IPS DF 6.9 (cell line): ENCODE measurements at regions not wholly inside any gene's neighbourhood (a gene's known extent, or its start where the extent isn't known, plus 50 kb on each side); places are given as distances from the start of the nearest gene placed in this dataset.

Source experiments
- DNase-seq: peaks from one replicate; pipeline ENCODE4 v3.0.0-alpha.2; 2013; ENCODE audit warnings: low read depth, low spot score
- H3K27ac ChIP-seq: one replicate; pipeline ENCODE4 v1.5.1; 2013; ENCODE audit warnings: low read length, control low read depth
- H3K27me3 ChIP-seq: 2 replicates; pipeline ENCODE4 v1.6.1; 2013; ENCODE audit warnings: mild to moderate bottlenecking, low read length; ENCODE audit not compliant: control insufficient read depth, insufficient read depth
- H3K36me3 ChIP-seq: 2 replicates; pipeline ENCODE4 v1.6.1; 2013; ENCODE audit warnings: low read length; ENCODE audit not compliant: control insufficient read depth, insufficient read depth
- H3K4me1 ChIP-seq: 2 replicates; pipeline ENCODE4 v1.6.1; 2013; ENCODE audit warnings: low read length; ENCODE audit not compliant: control insufficient read depth, insufficient read depth
- H3K4me3 ChIP-seq: 2 replicates; pipeline ENCODE4 v1.5.1; 2013; ENCODE audit warnings: mild to moderate bottlenecking, low read length
- H3K9me3 ChIP-seq: 2 replicates; pipeline ENCODE4 v1.6.1; 2013; ENCODE audit warnings: low read length, inconsistent platforms; ENCODE audit not compliant: control insufficient read depth, insufficient read depth
- WGBS: extraction: QIAGEN DNeasy Blood & Tissue Kit; methylation state at CpG from one replicate; pipeline ENCODE4 v1.1.7; 2013; ENCODE audit warnings: mixed read lengths, missing lambda C conversion rate; ENCODE audit not compliant: insufficient read length, insufficient coverage; 5-methylcytosine and 5-hydroxymethylcytosine counted together

- WGBS: no CpG with 5 or more reads among the region's 2 CpGs
- no peak overlapping the region for H3K4me3 ChIP-seq
- no peaks in the 10 kb centered on the region for H3K9me3 ChIP-seq
- H3K4me1 ChIP-seq: no peaks in the 10 kb centered on the region
- no peaks in the 10 kb centered on the region for H3K27me3 ChIP-seq
- no peak for DNase-seq
- no peaks in the 10 kb centered on the region for H3K36me3 ChIP-seq
- H3K27ac ChIP-seq: no peak overlapping the region
These were observed 94.0 kb upstream of the HNRNPA3 start for GRCh38 chr2:177118636-177119035.

- Histone ChIP-seq H3K4me1 (no peaks in the 10 kb centered on the region), H3K36me3 (no peaks in the 10 kb centered on the region), H3K27ac (no peak overlapping the region), H3K9me3 (no peaks in the 10 kb centered on the region), H3K4me3 (no peak overlapping the region), H3K27me3 (no peaks in the 10 kb centered on the region)
- no CpG with 5 or more reads among the region's 5 CpGs for WGBS
- no peak for DNase-seq
These were observed 93.5 kb upstream of the HNRNPA3 start for GRCh38 chr2:177119099-177119498.

- no peak for DNase-seq
- Histone ChIP-seq H3K27ac (no peak overlapping the region), H3K4me3 (no peak overlapping the region), H3K27me3 (no peaks in the 10 kb centered on the region), H3K4me1 (no peaks in the 10 kb centered on the region), H3K9me3 (no peaks in the 10 kb centered on the region), H3K36me3 (no peaks in the 10 kb centered on the region)
- no CpG with 5 or more reads among the region's 1 CpG for WGBS
These were observed 89.5 kb upstream of the HNRNPA3 start for GRCh38 chr2:177123048-177123447.

GRCh38 chr2:177124371-177124770 lies 88.2 kb upstream of the HNRNPA3 start:
- WGBS: no CpG with 5 or more reads among the region's 2 CpGs

GRCh38 chr2:177127821-177128220 lies 84.8 kb upstream of the HNRNPA3 start:
- no peak for DNase-seq
- H3K27ac ChIP-seq: no peak overlapping the region
- H3K4me3 ChIP-seq: no peak overlapping the region
- H3K27me3 ChIP-seq: no peaks in the 10 kb centered on the region
- H3K36me3 ChIP-seq: no peaks in the 10 kb centered on the region
- H3K9me3 ChIP-seq: no peaks in the 10 kb centered on the region
- H3K4me1 ChIP-seq: no peaks in the 10 kb centered on the region
- no CpG with 5 or more reads among the region's 6 CpGs for WGBS

More at GRCh38 chr2:177124371-177124770, 88.2 kb upstream of the HNRNPA3 start:
- H3K9me3 ChIP-seq: no peaks in the 10 kb centered on the region
- no peak overlapping the region for H3K4me3 ChIP-seq
- no peak for DNase-seq
- no peak overlapping the region for H3K27ac ChIP-seq
- no peaks in the 10 kb centered on the region for H3K36me3 ChIP-seq
- H3K27me3 ChIP-seq: no peaks in the 10 kb centered on the region
- no peaks in the 10 kb centered on the region for H3K4me1 ChIP-seq

GRCh38 chr2:177129610-177130009 lies 83.0 kb upstream of the HNRNPA3 start:
- DNase-seq: no peak
- H3K27ac ChIP-seq: no peak overlapping the region
- H3K36me3 ChIP-seq: no peaks in the 10 kb centered on the region
- no peak overlapping the region for H3K4me3 ChIP-seq
- H3K9me3 ChIP-seq: no peaks in the 10 kb centered on the region
- WGBS: no CpG with 5 or more reads among the region's 3 CpGs
- no peaks in the 10 kb centered on the region for H3K27me3 ChIP-seq
- no peaks in the 10 kb centered on the region for H3K4me1 ChIP-seq

GRCh38 chr2:177131858-177132257 lies 80.7 kb upstream of the HNRNPA3 start:
- H3K9me3 ChIP-seq: no peaks in the 10 kb centered on the region
- no peaks in the 10 kb centered on the region for H3K27me3 ChIP-seq
- DNase-seq: no peak
- H3K4me1 ChIP-seq: no peaks in the 10 kb centered on the region
- no peak overlapping the region for H3K27ac ChIP-seq
- no peak overlapping the region for H3K4me3 ChIP-seq
- H3K36me3 ChIP-seq: no peaks in the 10 kb centered on the region

GRCh38 chr2:177138823-177139222 lies 73.8 kb upstream of the HNRNPA3 start:
- H3K4me3 ChIP-seq: no peak overlapping the region
- H3K9me3 ChIP-seq: no peaks in the 10 kb centered on the region
- H3K27me3 ChIP-seq: no peaks in the 10 kb centered on the region
- no peaks in the 10 kb centered on the region for H3K4me1 ChIP-seq
- no peaks in the 10 kb centered on the region for H3K36me3 ChIP-seq
- no peak for DNase-seq
- no peak overlapping the region for H3K27ac ChIP-seq

- Histone ChIP-seq H3K9me3 (no peaks in the 10 kb centered on the region), H3K27me3 (no peaks in the 10 kb centered on the region), H3K4me3 (no peak overlapping the region), H3K27ac (no peak overlapping the region), H3K36me3 (no peaks in the 10 kb centered on the region), H3K4me1 (no peaks in the 10 kb centered on the region)
- no peak for DNase-seq
- WGBS: no CpG with 5 or more reads among the region's 3 CpGs
These were observed 70.7 kb upstream of the HNRNPA3 start for GRCh38 chr2:177141866-177142265.

GRCh38 chr2:177143444-177143843 lies 69.2 kb upstream of the HNRNPA3 start:
- Histone ChIP-seq H3K4me1 (no peaks in the 10 kb centered on the region), H3K4me3 (no peak overlapping the region), H3K36me3 (no peaks in the 10 kb centered on the region), H3K9me3 (no peaks in the 10 kb centered on the region), H3K27ac (no peak overlapping the region), H3K27me3 (no peaks in the 10 kb centered on the region)
- no peak for DNase-seq
- WGBS: no CpG with 5 or more reads among the region's 5 CpGs

GRCh38 chr2:177147093-177147694 lies 65.4 kb upstream of the HNRNPA3 start:
- H3K27me3 ChIP-seq: no peaks in the 10 kb centered on the region
- H3K4me1 ChIP-seq: no peaks in the 10 kb centered on the region
- WGBS: no CpG with 5 or more reads among the region's 2 CpGs
- no peak for DNase-seq
- no peaks in the 10 kb centered on the region for H3K36me3 ChIP-seq
- H3K4me3 ChIP-seq: no peak overlapping the region
- no peaks in the 10 kb centered on the region for H3K9me3 ChIP-seq
- no peak overlapping the region for H3K27ac ChIP-seq
